Stimulated activated CD8-positive, alpha-beta memory T cell treated with anti-CD3 and anti-CD28 coated beads, Interleukin-12 subunit alpha, Interleukin-12 subunit beta, amount 100 ng/mL, for 24 hours (primary cell): ENCODE measurements at regions not wholly inside any gene's neighbourhood (a gene's known extent, or its start where the extent isn't known, plus 50 kb on each side); places are given as distances from the start of the nearest gene placed in this dataset.

Experiments used
- DNase-seq: peaks from one replicate; pipeline ENCODE4 v3.0.0-alpha.2; 2020; ENCODE audit errors: extremely low read depth

- DNase-seq = no peak
Measured at GRCh38 chr12:98146487-98146886, 368.9 kb upstream of the TMPO start.

GRCh38 chr12:98149270-98149669, 366.1 kb upstream of the TMPO start:
- no peak for DNase-seq

GRCh38 chr12:98149691-98150210, 365.6 kb upstream of the TMPO start:
- no peak for DNase-seq

- DNase-seq = no peak
Measured at GRCh38 chr12:98151105-98151590, 364.2 kb upstream of the TMPO start.

- no peak for DNase-seq
Measured at GRCh38 chr12:98151984-98152383, 363.4 kb upstream of the TMPO start.

GRCh38 chr12:98154850-98155249, 360.5 kb upstream of the TMPO start:
- DNase-seq = no peak

GRCh38 chr12:98156697-98157096, 358.7 kb upstream of the TMPO start:
- DNase-seq = no peak

- DNase-seq = no peak
Measured at GRCh38 chr12:98162906-98163678, 352.3 kb upstream of the TMPO start.

GRCh38 chr12:98172304-98172703, 343.1 kb upstream of the TMPO start:
- DNase-seq = no peak

GRCh38 chr12:98172801-98173200, 342.6 kb upstream of the TMPO start:
- DNase-seq = no peak

- DNase-seq = no peak
Measured at GRCh38 chr12:98173773-98174427, 341.5 kb upstream of the TMPO start.

GRCh38 chr12:98174428-98174809, 341.0 kb upstream of the TMPO start:
- no peak for DNase-seq

- no peak for DNase-seq
Measured at GRCh38 chr12:98178126-98178525, 337.3 kb upstream of the TMPO start.

- DNase-seq = no peak
Measured at GRCh38 chr12:98179151-98179550, 336.2 kb upstream of the TMPO start.

GRCh38 chr12:98180603-98181002, 334.8 kb upstream of the TMPO start:
- no peak for DNase-seq

- DNase-seq = no peak
Measured at GRCh38 chr12:98182821-98183220, 332.6 kb upstream of the TMPO start.

GRCh38 chr12:98185606-98186005, 329.8 kb upstream of the TMPO start:
- no peak for DNase-seq

GRCh38 chr12:98188650-98189077, 326.7 kb upstream of the TMPO start:
- no peak for DNase-seq

- no peak for DNase-seq
Measured at GRCh38 chr12:98194591-98194990, 320.8 kb upstream of the TMPO start.

GRCh38 chr12:98198261-98198982, 317.0 kb upstream of the TMPO start:
- DNase-seq = no peak

- no peak for DNase-seq
Measured at GRCh38 chr12:98208816-98209215, 306.6 kb upstream of the TMPO start.

GRCh38 chr12:98211909-98212695, 303.3 kb upstream of the TMPO start:
- DNase-seq = no peak
